ENCODE measurements at regions not wholly inside any gene's neighbourhood (a gene's known extent, or its start where the extent isn't known, plus 50 kb on each side); places are given as distances from the start of the nearest gene placed in this dataset.

- H3K27ac ChIP-seq (ENCODE audit: low read depth, low read length, poor library complexity, severe bottlenecking) = no peak overlapping the region
- H3K79me2 ChIP-seq (ENCODE audit: insufficient read depth, low read depth, low read length) = no peaks in the 10 kb centered on the region
- H2AFZ ChIP-seq (ENCODE audit: low read length) = no peak overlapping the region
- TF ChIP-seq CTCF (conservative IDR thresholded peaks at IDR 0.05; ENCODE audit: low read length) (no peak), EZH2phosphoT487 (IDR thresholded peaks at IDR 0.05; ENCODE audit: borderline replicate concordance, low read depth, low read length) (no peak)
- H3K4me1 ChIP-seq (ENCODE audit: insufficient read depth, low read length, poor library complexity, severe bottlenecking) = no peaks in the 10 kb centered on the region
- POLR2A ChIA-PET = interaction anchor here (0.7 kb wide), 2 partner anchors 51 to 953 kb away, joined by 3 to 4 read pairs; no protein-coding TSS in a partner anchor
- no peaks in the 10 kb centered on the region for H3K9me3 ChIP-seq (ENCODE audit: low read length)
- no peak overlapping the region for H3K4me2 ChIP-seq (ENCODE audit: low read length)
- H4K20me1 ChIP-seq (ENCODE audit: insufficient read depth, low read length) = no peaks in the 10 kb centered on the region
- intact Hi-C loops (cut with micrococcal nuclease; ENCODE audit: unreplicated experiment) = loop anchor here (10.0 kb wide), 1 partner anchor 925 kb away; no protein-coding TSS in a partner anchor
- no TSS peak for BruUV-seq (replicated peaks)
- H3K36me3 ChIP-seq (ENCODE audit: insufficient read depth, low read length) = no peaks in the 10 kb centered on the region
- CTCF ChIA-PET (ENCODE audit: unreplicated experiment) = no interaction called here
- no peak overlapping the region for H3K4me3 ChIP-seq (ENCODE audit: low read depth, low read length, poor library complexity, severe bottlenecking)
- H3K9me2 ChIP-seq (ENCODE audit: insufficient read depth, low read length) = no peaks in the 10 kb centered on the region
- DNase-seq (ENCODE audit: low spot score) = no peak
These were observed 361.4 kb upstream of the RPS23 start for GRCh38 chr5:82639393-82640144.

- Histone ChIP-seq H3K9me3 (ENCODE audit: low read length) (no peaks in the 10 kb centered on the region), H4K20me1 (ENCODE audit: insufficient read depth, low read length) (no peaks in the 10 kb centered on the region), H3K4me1 (ENCODE audit: insufficient read depth, low read length, poor library complexity, severe bottlenecking) (no peaks in the 10 kb centered on the region), H3K9me2 (ENCODE audit: insufficient read depth, low read length) (no peaks in the 10 kb centered on the region), H3K27ac (ENCODE audit: low read depth, low read length, poor library complexity, severe bottlenecking) (no peak overlapping the region), H3K36me3 (ENCODE audit: insufficient read depth, low read length) (no peaks in the 10 kb centered on the region), H3K79me2 (ENCODE audit: insufficient read depth, low read depth, low read length) (no peaks in the 10 kb centered on the region), H3K4me2 (ENCODE audit: low read length) (no peak overlapping the region), H3K4me3 (ENCODE audit: low read depth, low read length, poor library complexity, severe bottlenecking) (no peak overlapping the region), H2AFZ (ENCODE audit: low read length) (no peak overlapping the region)
- ChIA-PET POLR2A (no interaction called here), CTCF (ENCODE audit: unreplicated experiment) (no interaction called here)
- TF ChIP-seq CTCF (conservative IDR thresholded peaks at IDR 0.05; ENCODE audit: low read length) (no peak), EZH2phosphoT487 (IDR thresholded peaks at IDR 0.05; ENCODE audit: borderline replicate concordance, low read depth, low read length) (no peak)
- intact Hi-C loops (cut with micrococcal nuclease; ENCODE audit: unreplicated experiment) = no loop called here
- no peak for DNase-seq (ENCODE audit: low spot score)
- BruUV-seq (replicated peaks) = no TSS peak
These were observed 358.4 kb upstream of the RPS23 start for GRCh38 chr5:82636591-82636990.

GRCh38 chr5:82635561-82636288 is 357.6 kb upstream of the RPS23 start:
- Histone ChIP-seq H3K36me3 (ENCODE audit: insufficient read depth, low read length) (no peaks in the 10 kb centered on the region), H3K9me2 (ENCODE audit: insufficient read depth, low read length) (no peaks in the 10 kb centered on the region), H3K79me2 (ENCODE audit: insufficient read depth, low read depth, low read length) (no peaks in the 10 kb centered on the region), H2AFZ (ENCODE audit: low read length) (no peak overlapping the region), H3K9me3 (ENCODE audit: low read length) (no peaks in the 10 kb centered on the region), H3K4me2 (ENCODE audit: low read length) (no peak overlapping the region), H3K4me1 (ENCODE audit: insufficient read depth, low read length, poor library complexity, severe bottlenecking) (no peaks in the 10 kb centered on the region), H4K20me1 (ENCODE audit: insufficient read depth, low read length) (no peaks in the 10 kb centered on the region), H3K4me3 (ENCODE audit: low read depth, low read length, poor library complexity, severe bottlenecking) (no peak overlapping the region), H3K27ac (ENCODE audit: low read depth, low read length, poor library complexity, severe bottlenecking) (no peak overlapping the region)
- ChIA-PET POLR2A (interaction anchor here (0.7 kb wide), 1 partner anchor 15 kb away, joined by 3 read pairs; no protein-coding TSS in a partner anchor), CTCF (ENCODE audit: unreplicated experiment) (no interaction called here)
- no TSS peak for BruUV-seq (replicated peaks)
- DNase-seq (ENCODE audit: low spot score) = no peak
- no peak for TF ChIP-seq EZH2phosphoT487 (IDR thresholded peaks at IDR 0.05; ENCODE audit: borderline replicate concordance, low read depth, low read length)
- no peak for TF ChIP-seq CTCF (conservative IDR thresholded peaks at IDR 0.05; ENCODE audit: low read length)
- intact Hi-C loops (cut with micrococcal nuclease; ENCODE audit: unreplicated experiment) = no loop called here
